ENCODE measurements at regions not wholly inside any gene's neighbourhood (a gene's known extent, or its start where the extent isn't known, plus 50 kb on each side); places are given as distances from the start of the nearest gene placed in this dataset.
"Not testable (repeated sequence)": the region's sequence is repeated elsewhere in the genome, so short reads cannot be mapped to it uniquely, and the experiment has no call there.

GRCh38 chr3:5980475-5980874, 793.0 kb downstream of the EDEM1 start:
- H3K27me3 Mint-ChIP-seq (ENCODE audit: unreplicated experiment) = no peaks in the 10 kb centered on the region
- no peak overlapping the region for H3K4me3 Mint-ChIP-seq (ENCODE audit: unreplicated experiment)
- no peak for TF ChIP-seq CTCF (IDR thresholded peaks at IDR 0.05)
- DNase-seq (ENCODE audit: extremely low spot score, unreplicated experiment) = no peak
- no peaks in the 10 kb centered on the region for H3K36me3 Mint-ChIP-seq (ENCODE audit: unreplicated experiment)
- H3K4me1 Mint-ChIP-seq (ENCODE audit: unreplicated experiment) = no peaks in the 10 kb centered on the region
- H3K9me3 Mint-ChIP-seq (ENCODE audit: unreplicated experiment) = peaks cover 47% of the 10 kb centered on the region
- no peak overlapping the region for H3K27ac Mint-ChIP-seq (ENCODE audit: unreplicated experiment)

- Mint-ChIP-seq H3K36me3 (ENCODE audit: unreplicated experiment) (no peaks in the 10 kb centered on the region), H3K27ac (ENCODE audit: unreplicated experiment) (no peak overlapping the region), H3K4me1 (ENCODE audit: unreplicated experiment) (no peaks in the 10 kb centered on the region), H3K9me3 (ENCODE audit: unreplicated experiment) (peaks cover 48% of the 10 kb centered on the region), H3K27me3 (ENCODE audit: unreplicated experiment) (no peaks in the 10 kb centered on the region), H3K4me3 (ENCODE audit: unreplicated experiment) (no peak overlapping the region)
- TF ChIP-seq CTCF (IDR thresholded peaks at IDR 0.05) = no peak
- DNase-seq (ENCODE audit: extremely low spot score, unreplicated experiment) = no peak
These were observed 807.1 kb downstream of the EDEM1 start for GRCh38 chr3:5994651-5995050.

- no peak overlapping the region for H3K4me3 Mint-ChIP-seq (ENCODE audit: unreplicated experiment)
- H3K27me3 Mint-ChIP-seq (ENCODE audit: unreplicated experiment) = no peaks in the 10 kb centered on the region
- no peak overlapping the region for H3K27ac Mint-ChIP-seq (ENCODE audit: unreplicated experiment)
- no peak for TF ChIP-seq CTCF (IDR thresholded peaks at IDR 0.05)
- H3K9me3 Mint-ChIP-seq (ENCODE audit: unreplicated experiment) = peaks cover 43% of the 10 kb centered on the region
- DNase-seq (ENCODE audit: extremely low spot score, unreplicated experiment) = no peak
- no peaks in the 10 kb centered on the region for H3K36me3 Mint-ChIP-seq (ENCODE audit: unreplicated experiment)
- H3K4me1 Mint-ChIP-seq (ENCODE audit: unreplicated experiment) = no peaks in the 10 kb centered on the region
These were observed 830.9 kb downstream of the EDEM1 start for GRCh38 chr3:6018456-6018855.

- H3K4me3 Mint-ChIP-seq (ENCODE audit: unreplicated experiment) = no peak overlapping the region
- no peak for DNase-seq (ENCODE audit: extremely low spot score, unreplicated experiment)
- H3K9me3 Mint-ChIP-seq (ENCODE audit: unreplicated experiment) = peaks cover 52% of the 10 kb centered on the region
- no peaks in the 10 kb centered on the region for H3K4me1 Mint-ChIP-seq (ENCODE audit: unreplicated experiment)
- H3K27ac Mint-ChIP-seq (ENCODE audit: unreplicated experiment) = no peak overlapping the region
- H3K27me3 Mint-ChIP-seq (ENCODE audit: unreplicated experiment) = no peaks in the 10 kb centered on the region
- no peaks in the 10 kb centered on the region for H3K36me3 Mint-ChIP-seq (ENCODE audit: unreplicated experiment)
- no peak for TF ChIP-seq CTCF (IDR thresholded peaks at IDR 0.05)
These were observed 835.1 kb downstream of the EDEM1 start for GRCh38 chr3:6022621-6023020.

- no peaks in the 10 kb centered on the region for H3K27me3 Mint-ChIP-seq (ENCODE audit: unreplicated experiment)
- no peaks in the 10 kb centered on the region for H3K36me3 Mint-ChIP-seq (ENCODE audit: unreplicated experiment)
- no peak for DNase-seq (ENCODE audit: extremely low spot score, unreplicated experiment)
- no peak overlapping the region for H3K4me3 Mint-ChIP-seq (ENCODE audit: unreplicated experiment)
- no peak for TF ChIP-seq CTCF (IDR thresholded peaks at IDR 0.05)
- H3K9me3 Mint-ChIP-seq (ENCODE audit: unreplicated experiment) = peaks cover 55% of the 10 kb centered on the region
- H3K27ac Mint-ChIP-seq (ENCODE audit: unreplicated experiment) = no peak overlapping the region
- no peaks in the 10 kb centered on the region for H3K4me1 Mint-ChIP-seq (ENCODE audit: unreplicated experiment)
These were observed 835.9 kb upstream of the GRM7 start for GRCh38 chr3:6025032-6025431.

- H3K4me3 Mint-ChIP-seq (ENCODE audit: unreplicated experiment); H3K27me3 Mint-ChIP-seq (ENCODE audit: unreplicated experiment); H3K36me3 Mint-ChIP-seq (ENCODE audit: unreplicated experiment); H3K4me1 Mint-ChIP-seq (ENCODE audit: unreplicated experiment); DNase-seq (ENCODE audit: extremely low spot score, unreplicated experiment); H3K27ac Mint-ChIP-seq (ENCODE audit: unreplicated experiment): not testable (repeated sequence)
- H3K9me3 Mint-ChIP-seq (ENCODE audit: unreplicated experiment) = peaks cover 72% of the 10 kb centered on the region
These were observed 830.3 kb upstream of the GRM7 start for GRCh38 chr3:6030648-6031047.

Data from osteocyte (in vitro differentiated cells).